ENCODE measurements at regions not wholly inside any gene's neighbourhood (a gene's known extent, or its start where the extent isn't known, plus 50 kb on each side); places are given as distances from the start of the nearest gene placed in this dataset.

- no peaks in the 10 kb centered on the region for H3K4me1 ChIP-seq
- no peaks in the 10 kb centered on the region for H3K9me3 ChIP-seq
- ATAC-seq (no peak), DNase-seq (no peak), FAIRE-seq (no peak)
- intact Hi-C loops (cut with DNase I): no loop called here
- WGBS, 2 donors: 64 to 89% methylated on average over 3 of the region's 3 CpGs
- no peak overlapping the region for H3K4me3 ChIP-seq
- no peak overlapping the region for H3K27ac ChIP-seq
- TF ChIP-seq CTCF (IDR thresholded peaks at IDR 0.05): no peak
- H3K27me3 ChIP-seq: no peaks in the 10 kb centered on the region
- H3K36me3 ChIP-seq: no peaks in the 10 kb centered on the region
These were observed 440.5 kb downstream of the GPATCH2 start for GRCh38 chr1:217190359-217190758.

DNA sequence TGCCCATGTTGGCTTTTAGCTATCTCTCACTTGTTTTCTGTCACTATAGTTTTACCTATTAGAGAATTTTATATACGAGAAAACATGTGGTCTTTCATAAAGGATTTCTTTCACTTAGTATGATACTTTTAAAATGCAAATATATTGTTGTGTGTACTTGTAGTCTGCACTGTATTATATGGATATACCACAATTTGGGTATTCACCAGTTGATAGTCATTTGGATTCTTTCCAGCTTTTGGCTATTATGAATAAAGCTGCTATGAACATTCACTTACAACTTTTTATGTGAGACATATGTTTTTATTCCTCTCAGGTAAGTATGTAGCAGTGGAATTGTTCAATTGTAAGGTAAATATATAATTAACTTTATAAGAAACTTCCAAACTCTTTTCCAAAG, 441.5 kb downstream of the GPATCH2 start:
- DNase-seq: no peak
- Histone ChIP-seq H3K4me3 (no peak overlapping the region), H3K36me3 (no peaks in the 10 kb centered on the region), H3K9me3 (no peaks in the 10 kb centered on the region), H3K4me1 (no peaks in the 10 kb centered on the region), H3K27me3 (no peaks in the 10 kb centered on the region), H3K27ac (no peak overlapping the region)
- no peak for FAIRE-seq
- intact Hi-C loops (cut with DNase I): no loop called here
- WGBS, 2 donors: 59 to 76% methylated on average over 1 of the region's 1 CpG
- no peak for TF ChIP-seq CTCF (IDR thresholded peaks at IDR 0.05)
- ATAC-seq: no peak

DNA sequence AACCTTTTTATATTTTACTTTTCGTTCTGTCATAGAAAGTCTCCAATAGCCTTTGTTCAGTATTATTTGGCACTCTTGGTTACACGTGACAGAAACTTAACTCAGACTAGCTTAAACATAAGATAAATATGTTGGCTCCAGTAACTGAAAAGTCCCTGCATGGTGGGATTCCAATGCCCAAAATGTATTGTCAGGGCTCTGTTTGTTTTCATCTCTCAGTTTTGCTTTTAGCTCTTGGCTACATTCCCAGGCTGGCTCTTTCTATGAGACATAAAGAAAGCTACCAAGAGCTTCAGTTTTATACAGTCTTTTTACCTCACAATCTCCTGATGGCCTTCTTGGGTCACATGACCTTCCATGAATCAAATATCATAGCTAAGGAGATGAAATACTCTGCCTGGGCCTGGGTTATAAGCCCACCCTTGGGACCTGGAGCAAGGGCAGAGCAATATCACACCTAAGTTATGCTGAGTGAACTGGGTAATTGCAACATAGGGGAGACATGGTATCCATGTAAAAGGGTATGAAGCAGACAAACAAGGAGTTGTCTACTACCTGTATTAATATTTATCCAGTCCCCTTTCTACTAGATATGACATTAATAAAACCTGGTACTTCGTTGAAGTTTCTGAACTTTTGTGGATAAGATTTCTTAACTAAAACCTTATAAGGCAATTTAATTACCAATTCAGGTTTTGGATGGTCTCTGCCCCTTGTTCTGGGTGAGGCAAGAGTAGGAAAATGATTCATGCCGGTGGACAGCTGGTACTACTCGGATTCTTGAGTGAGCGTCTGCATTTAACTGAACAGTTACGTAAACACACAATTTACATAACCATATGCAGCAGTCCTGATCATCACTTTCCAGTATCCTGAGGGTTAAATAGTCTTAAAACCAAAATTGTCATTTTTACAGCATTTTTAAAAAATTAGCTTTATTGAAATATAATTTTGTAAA, 442.3 kb downstream of the GPATCH2 start:
- Histone ChIP-seq H3K4me1 (no peaks in the 10 kb centered on the region), H3K27ac (no peak overlapping the region), H3K27me3 (no peaks in the 10 kb centered on the region), H3K4me3 (no peak overlapping the region), H3K36me3 (no peaks in the 10 kb centered on the region), H3K9me3 (no peaks in the 10 kb centered on the region)
- DNase-seq (no peak), ATAC-seq (no peak), FAIRE-seq (no peak)
- 60 to 72% methylated on average over 7 of the region's 7 CpGs for whole genome bisulfite sequencing, 2 donors
- TF ChIP-seq CTCF (IDR thresholded peaks at IDR 0.05): no peak
- intact Hi-C loops (cut with DNase I): no loop called here

DNA sequence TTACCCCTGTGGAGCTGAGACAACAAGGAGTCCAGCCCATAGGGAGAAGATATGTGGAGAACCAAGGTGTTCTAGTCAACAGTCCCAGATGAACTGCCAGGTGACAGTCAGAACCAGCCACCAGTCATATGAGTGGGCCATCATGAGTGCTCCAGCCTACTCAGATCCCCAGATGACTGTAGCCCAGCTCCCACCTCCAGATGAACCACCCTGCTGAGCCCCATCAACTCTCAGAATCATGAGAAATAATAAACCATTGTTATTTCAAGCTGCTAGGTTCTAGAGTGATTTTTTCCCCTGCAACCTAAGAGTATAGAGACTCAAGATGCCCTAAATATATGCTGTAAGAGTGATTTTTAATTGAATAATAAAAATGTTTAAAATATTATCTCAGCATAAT, 444.2 kb downstream of the GPATCH2 start:
- no peaks in the 10 kb centered on the region for H3K36me3 ChIP-seq
- TF ChIP-seq CTCF (IDR thresholded peaks at IDR 0.05): no peak
- no peaks in the 10 kb centered on the region for H3K4me1 ChIP-seq
- FAIRE-seq (no peak), ATAC-seq (no peak), DNase-seq (no peak)
- intact Hi-C loops (cut with DNase I): no loop called here
- no peak overlapping the region for H3K27ac ChIP-seq
- H3K4me3 ChIP-seq: no peak overlapping the region
- no peaks in the 10 kb centered on the region for H3K9me3 ChIP-seq
- no peaks in the 10 kb centered on the region for H3K27me3 ChIP-seq

DNA sequence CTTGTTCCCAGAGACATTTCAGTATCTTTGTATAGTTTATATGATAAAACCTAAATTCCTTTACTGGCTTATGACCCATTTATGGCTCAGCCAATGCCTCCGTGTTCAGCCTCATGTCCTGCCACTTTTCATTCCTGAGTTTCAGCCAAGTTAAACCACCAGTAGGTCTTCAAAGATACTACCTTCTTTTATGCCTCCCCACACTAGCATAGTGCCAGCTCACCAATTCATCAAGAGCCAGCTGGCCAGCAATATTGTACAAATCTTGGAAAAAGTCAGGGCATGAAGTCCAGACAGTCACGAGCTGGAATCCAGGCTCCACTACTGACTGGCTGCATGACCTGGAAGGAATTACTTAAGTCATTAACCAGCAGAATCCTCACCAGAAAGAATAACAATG, 446.0 kb downstream of the GPATCH2 start:
- ATAC-seq (no peak), DNase-seq (no peak), FAIRE-seq (no peak)
- no peak for TF ChIP-seq CTCF (IDR thresholded peaks at IDR 0.05)
- Histone ChIP-seq H3K27ac (no peak overlapping the region), H3K36me3 (no peaks in the 10 kb centered on the region), H3K9me3 (no peaks in the 10 kb centered on the region), H3K4me1 (no peaks in the 10 kb centered on the region), H3K4me3 (no peak overlapping the region), H3K27me3 (no peaks in the 10 kb centered on the region)
- WGBS, 2 donors: 36 to 65% methylated on average over 2 of the region's 2 CpGs
- intact Hi-C loops (cut with DNase I): no loop called here

Data from pancreas (tissue), 10 donors.